ENCODE measurements at regions not wholly inside any gene's neighbourhood (a gene's known extent, or its start where the extent isn't known, plus 50 kb on each side); places are given as distances from the start of the nearest gene placed in this dataset.

DNA sequence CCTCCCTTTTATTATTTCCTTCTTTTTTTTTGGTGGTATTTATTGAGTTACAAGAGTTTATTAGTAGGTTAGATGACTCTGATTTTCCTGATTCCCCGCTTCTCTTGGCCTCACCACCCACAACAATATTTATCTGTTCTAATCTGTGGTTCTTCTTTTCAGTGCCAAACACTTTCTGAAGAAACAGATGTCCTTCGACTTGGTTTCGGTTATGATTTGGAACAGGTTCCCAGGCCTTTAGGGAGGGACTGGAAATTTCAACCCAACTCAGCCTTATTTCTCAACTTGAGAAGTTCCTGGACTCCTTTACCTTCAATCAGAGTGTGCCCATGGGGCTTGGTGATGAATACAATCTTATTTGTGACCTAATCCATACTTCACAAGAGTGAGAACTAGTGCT is 108.1 kb downstream of the UCHL1 start:
- H4K20me1 ChIP-seq (replicated peaks; ENCODE audit: control insufficient read depth, extremely low read depth, insufficient read depth, low read length), result no peaks in the 10 kb centered on the region
- H3K9me1 ChIP-seq (replicated peaks; ENCODE audit: control insufficient read depth, extremely low read depth, insufficient read depth, low read length), result no peaks in the 10 kb centered on the region
- no peak overlapping the region for H3K27ac ChIP-seq (ENCODE audit: insufficient read depth, low read depth, low read length)
- no peak for TF ChIP-seq FOS (IDR thresholded peaks at IDR 0.05; ENCODE audit: borderline replicate concordance, insufficient read depth, low read length)
- TF ChIP-seq, protein P1, sequence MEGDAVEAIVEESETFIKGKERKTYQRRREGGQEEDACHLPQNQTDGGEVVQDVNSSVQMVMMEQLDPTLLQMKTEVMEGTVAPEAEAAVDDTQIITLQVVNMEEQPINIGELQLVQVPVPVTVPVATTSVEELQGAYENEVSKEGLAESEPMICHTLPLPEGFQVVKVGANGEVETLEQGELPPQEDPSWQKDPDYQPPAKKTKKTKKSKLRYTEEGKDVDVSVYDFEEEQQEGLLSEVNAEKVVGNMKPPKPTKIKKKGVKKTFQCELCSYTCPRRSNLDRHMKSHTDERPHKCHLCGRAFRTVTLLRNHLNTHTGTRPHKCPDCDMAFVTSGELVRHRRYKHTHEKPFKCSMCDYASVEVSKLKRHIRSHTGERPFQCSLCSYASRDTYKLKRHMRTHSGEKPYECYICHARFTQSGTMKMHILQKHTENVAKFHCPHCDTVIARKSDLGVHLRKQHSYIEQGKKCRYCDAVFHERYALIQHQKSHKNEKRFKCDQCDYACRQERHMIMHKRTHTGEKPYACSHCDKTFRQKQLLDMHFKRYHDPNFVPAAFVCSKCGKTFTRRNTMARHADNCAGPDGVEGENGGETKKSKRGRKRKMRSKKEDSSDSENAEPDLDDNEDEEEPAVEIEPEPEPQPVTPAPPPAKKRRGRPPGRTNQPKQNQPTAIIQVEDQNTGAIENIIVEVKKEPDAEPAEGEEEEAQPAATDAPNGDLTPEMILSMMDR (IDR thresholded peaks at IDR 0.05; ENCODE audit: extremely low read depth in 1 of 2, insufficient read depth in 1 of 2, low read depth in 1 of 2, low read length in 2 of 2), result no peak
- no peak for TF ChIP-seq JUN (IDR thresholded peaks at IDR 0.05; ENCODE audit: borderline replicate concordance, insufficient read depth, insufficient read length, low read depth)
- no peak for TF ChIP-seq POLR2A (IDR thresholded peaks at IDR 0.05; ENCODE audit: low read depth, low read length)
- no peak for TF ChIP-seq MYC (IDR thresholded peaks at IDR 0.05; ENCODE audit: low read depth, low read length)
- no peak for TF ChIP-seq POLR2AphosphoS5 (IDR thresholded peaks at IDR 0.05; ENCODE audit: insufficient read depth, low read depth, low read length)
- TF ChIP-seq EZH2 (IDR thresholded peaks at IDR 0.05; ENCODE audit: borderline replicate concordance, low read depth, low read length, severe bottlenecking), result no peak
- TF ChIP-seq GATA2 (IDR thresholded peaks at IDR 0.05; ENCODE audit: insufficient read depth, insufficient read length, low read depth, low read length), result no peak
- TF ChIP-seq, protein P2, sequence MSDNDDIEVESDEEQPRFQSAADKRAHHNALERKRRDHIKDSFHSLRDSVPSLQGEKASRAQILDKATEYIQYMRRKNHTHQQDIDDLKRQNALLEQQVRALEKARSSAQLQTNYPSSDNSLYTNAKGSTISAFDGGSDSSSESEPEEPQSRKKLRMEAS (IDR thresholded peaks at IDR 0.05; ENCODE audit: insufficient read depth, insufficient read length), result no peak
- H3K4me1 ChIP-seq (ENCODE audit: control insufficient read depth, extremely low read depth, insufficient read depth, low read length), result peaks cover 3% of the 10 kb centered on the region
- H3K36me3 ChIP-seq (ENCODE audit: control insufficient read depth in 2 of 2, extremely low read depth in 1 of 2, insufficient read depth in 2 of 2, low read length in 2 of 2), result peaks cover 0 to 2% of the 10 kb centered on the region in 2 experiments
- POLR2A ChIA-PET, result no interaction called here
- dilution Hi-C loops (cut with MboI; ENCODE audit: extremely low pct_ligation_motif_present, low sequenced_read_pairs), result no loop called here
- CTCF ChIA-PET, result interaction anchor here (1.0 to 1.9 kb wide), 3 partner anchors 17 to 279 kb away, joined by 3 to 6 read pairs (median 3); no protein-coding TSS in a partner anchor
- H3K9ac ChIP-seq (replicated peaks; ENCODE audit: extremely low read depth, insufficient read depth, low read length), result no peak overlapping the region
- H3K9me3 ChIP-seq (replicated peaks; ENCODE audit: control insufficient read depth, insufficient read depth, low read length), result no peaks in the 10 kb centered on the region
- FAIRE-seq, result no peak
- no TSS peak for BruUV-seq (replicated peaks)
- intact Hi-C loops (cut with micrococcal nuclease), result loop anchor here (5.0 to 10.0 kb wide), 2 partner anchors 172 to 280 kb away; partner anchors contain the start of gene LIMCH1
- H3K4me3 ChIP-seq (replicated peaks in 1 of 3; ENCODE audit: insufficient read depth in 1 of 3, low read depth in 1 of 3, low read length in 3 of 3), result no peak overlapping the region
- no peaks in the 10 kb centered on the region for H3K79me2 ChIP-seq (ENCODE audit: control insufficient read depth, insufficient read depth, low read length)
- DNase-seq (ENCODE audit: low read depth, low spot score), result no peak
- H3K27me3 ChIP-seq (ENCODE audit: control insufficient read depth in 2 of 2, insufficient read depth in 2 of 2, low read length in 2 of 2), result peaks cover 19 to 68% of the 10 kb centered on the region in 2 experiments
- H3K4me2 ChIP-seq (ENCODE audit: insufficient read depth, low read length), result no peak overlapping the region
- no peak overlapping the region for H2AFZ ChIP-seq (ENCODE audit: low read depth, low read length)

Measured in endothelial cell of umbilical vein (primary cell).